ENCODE measurements at regions not wholly inside any gene's neighbourhood (a gene's known extent, or its start where the extent isn't known, plus 50 kb on each side); places are given as distances from the start of the nearest gene placed in this dataset.

- Histone ChIP-seq H2AFZ (ENCODE audit: low read length) (no peak overlapping the region), H3K4me2 (ENCODE audit: insufficient read depth, insufficient read length, low read length) (no peak overlapping the region), H3K9ac (ENCODE audit: extremely low read depth, insufficient read length, low read length) (no peak overlapping the region), H2AK5ac (ENCODE audit: insufficient read length, low read length) (no peak overlapping the region), H3K79me2 (ENCODE audit: insufficient read depth, low read length) (no peaks in the 10 kb centered on the region), H3K23ac (ENCODE audit: insufficient read length, low read depth, low read length) (no peak overlapping the region), H2BK15ac (ENCODE audit: low read depth, low read length) (no peak overlapping the region), H3K9me3 (ENCODE audit: control insufficient read depth, low read depth, low read length) (no peaks in the 10 kb centered on the region), H3K23me2 (ENCODE audit: insufficient read length, low read depth, low read length, poor library complexity, severe bottlenecking) (no peaks in the 10 kb centered on the region), H2BK20ac (ENCODE audit: low read depth, low read length, poor library complexity, severe bottlenecking) (no peak overlapping the region), H3K18ac (ENCODE audit: insufficient read length, low read depth, low read length) (no peak overlapping the region), H4K8ac (replicated peaks; ENCODE audit: insufficient read length, low read depth, low read length) (no peak overlapping the region), H3K4me1 (ENCODE audit: insufficient read depth, low read length) (no peaks in the 10 kb centered on the region), H4K20me1 (ENCODE audit: control insufficient read depth, insufficient read depth, insufficient read length) (no peaks in the 10 kb centered on the region), H3K56ac (ENCODE audit: insufficient read length, low read depth, low read length) (no peak overlapping the region), H3T11ph (ENCODE audit: low read length) (no peak overlapping the region), H3K14ac (ENCODE audit: insufficient read depth, low read length) (no peak overlapping the region), H3K79me1 (ENCODE audit: insufficient read depth, low read depth, low read length, poor library complexity, severe bottlenecking) (no peaks in the 10 kb centered on the region), H3K4ac (ENCODE audit: low read depth, low read length) (no peak overlapping the region), H2BK12ac (ENCODE audit: insufficient read length, low read depth, low read length) (no peak overlapping the region), H4K91ac (ENCODE audit: insufficient read length, low read depth, low read length) (no peak overlapping the region), H3K27me3 (ENCODE audit: insufficient read depth, low read length) (no peaks in the 10 kb centered on the region), H3K27ac (ENCODE audit: insufficient read length, low read depth, low read length) (no peak overlapping the region), H2BK120ac (ENCODE audit: low read depth, low read length, poor library complexity, severe bottlenecking) (no peak overlapping the region), H4K5ac (ENCODE audit: insufficient read length, low read depth, low read length) (no peak overlapping the region), H2BK5ac (ENCODE audit: insufficient read length, low read length) (no peak overlapping the region)
- H3K27me3 Mint-ChIP-seq (ENCODE audit: low read depth) = peaks cover 3% of the 10 kb centered on the region; the same call in 1 of the 2 replicates
- no peaks in the 10 kb centered on the region for H3K36me3 Mint-ChIP-seq (ENCODE audit: insufficient read depth in 1 of 3, low read depth in 3 of 3)
- no peak for DNase-seq
- peaks cover 7 to 9% of the 10 kb centered on the region in 2 experiments for H3K4me1 Mint-ChIP-seq
- H3K27ac Mint-ChIP-seq = no peak overlapping the region; a peak in 1 of 7 replicates
- WGBS (ENCODE audit: extremely low coverage, insufficient read length, low lambda C conversion rate) = no CpG with 5 or more reads among the region's 5 CpGs
- no peak for TF ChIP-seq CTCF (conservative IDR thresholded peaks at IDR 0.05)
- no peak overlapping the region for H3K4me3 Mint-ChIP-seq
- H3K9me3 Mint-ChIP-seq = no peaks in the 10 kb centered on the region
Measured at GRCh38 chr12:14187002-14187401, 178.5 kb upstream of the ATF7IP start.
